NCI-H2196 treated with DMSO at 0.1 percent for 48 hours (cell line): ENCODE measurements at regions not wholly inside any gene's neighbourhood (a gene's known extent, or its start where the extent isn't known, plus 50 kb on each side); places are given as distances from the start of the nearest gene placed in this dataset.

ENCODE experiments used
- DNase-seq: peaks from one replicate; lab custom pipeline; 2025; ENCODE audit not compliant: unreplicated experiment; lab: John Stamatoyannopoulos, UW

DNA sequence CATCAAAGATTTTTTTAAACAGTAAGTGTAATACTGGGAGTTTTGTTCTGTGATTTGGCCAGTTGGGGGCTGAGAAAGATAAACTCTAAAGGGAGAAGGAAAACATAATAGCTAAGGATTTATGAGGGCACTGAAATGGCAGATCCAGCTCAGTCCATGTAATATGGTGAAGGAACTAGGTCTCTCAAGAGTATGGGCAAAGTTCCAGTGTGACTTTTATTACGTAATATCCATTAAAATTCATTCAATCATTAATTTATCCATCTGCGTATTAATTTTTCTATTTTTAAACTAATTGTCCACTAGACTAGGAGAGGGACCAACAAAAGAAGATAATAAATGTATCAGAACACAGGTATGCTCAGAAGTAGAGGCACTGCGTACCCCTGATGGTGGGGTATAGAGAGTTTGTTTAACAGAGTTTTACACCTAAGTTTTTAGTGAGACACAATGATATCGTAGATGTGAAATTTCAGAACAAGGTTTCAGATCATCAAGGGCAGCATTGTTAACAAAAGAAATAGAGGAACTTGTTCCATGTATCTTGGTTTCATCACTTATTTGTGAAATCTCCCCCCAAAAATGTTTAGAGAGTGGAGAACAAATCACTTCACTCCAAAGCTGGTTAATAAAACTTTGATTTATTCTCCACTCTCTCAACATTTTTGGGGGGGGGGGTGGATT is 351.1 kb downstream of the GRXCR1 start:
- no peak for DNase-seq

DNA sequence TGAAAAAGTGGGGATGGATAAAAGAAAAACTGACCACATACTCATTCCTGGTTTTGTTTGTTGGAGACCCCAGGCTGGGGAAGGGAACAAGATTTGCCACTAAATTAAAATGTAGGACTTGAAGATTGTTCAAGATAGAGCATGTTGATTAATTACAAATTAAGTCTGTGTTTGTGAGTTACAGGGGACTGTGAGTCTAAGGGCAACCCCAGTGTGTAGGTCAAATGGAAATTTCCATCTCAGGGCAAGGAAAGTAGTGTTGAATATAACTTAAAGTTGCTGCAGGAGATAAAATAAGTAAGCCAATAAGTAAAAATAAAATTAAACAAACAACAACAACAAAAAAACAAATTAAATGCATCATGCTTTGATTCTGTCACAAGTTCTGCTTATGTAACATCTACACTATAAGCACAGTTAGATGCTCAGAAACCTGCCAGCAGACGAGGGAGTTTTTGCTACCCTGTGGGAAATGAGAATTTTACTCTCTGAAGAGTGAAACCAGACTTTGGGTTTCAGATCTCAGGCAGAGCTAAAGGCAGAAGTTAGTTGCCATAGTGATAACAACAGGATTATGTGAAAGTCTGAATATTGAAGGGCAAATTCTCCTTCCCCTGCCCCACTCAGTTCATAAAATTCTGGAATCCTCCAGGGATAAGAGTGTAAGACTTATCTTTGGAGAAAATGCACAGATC is 352.3 kb downstream of the GRXCR1 start:
- no peak for DNase-seq

DNA sequence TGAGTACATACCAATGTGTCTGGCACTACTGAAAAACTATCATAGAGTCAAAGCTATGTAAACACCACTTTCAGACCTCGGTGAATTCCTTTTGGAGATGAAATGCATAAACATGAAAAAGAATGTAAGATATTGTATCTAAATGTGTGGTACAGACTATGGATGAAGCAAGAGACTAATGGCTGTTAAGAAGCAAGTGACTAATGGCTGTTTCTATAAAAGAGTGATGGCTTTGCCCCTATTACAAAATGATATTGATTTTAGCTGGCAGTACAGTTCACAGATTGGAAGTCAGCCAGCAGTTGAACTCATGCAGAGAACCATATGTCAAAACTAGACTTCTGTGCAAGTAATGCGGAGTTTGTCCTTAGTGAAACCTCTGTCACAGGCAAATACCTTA is 359.3 kb downstream of the GRXCR1 start:
- DNase-seq: no peak

DNA sequence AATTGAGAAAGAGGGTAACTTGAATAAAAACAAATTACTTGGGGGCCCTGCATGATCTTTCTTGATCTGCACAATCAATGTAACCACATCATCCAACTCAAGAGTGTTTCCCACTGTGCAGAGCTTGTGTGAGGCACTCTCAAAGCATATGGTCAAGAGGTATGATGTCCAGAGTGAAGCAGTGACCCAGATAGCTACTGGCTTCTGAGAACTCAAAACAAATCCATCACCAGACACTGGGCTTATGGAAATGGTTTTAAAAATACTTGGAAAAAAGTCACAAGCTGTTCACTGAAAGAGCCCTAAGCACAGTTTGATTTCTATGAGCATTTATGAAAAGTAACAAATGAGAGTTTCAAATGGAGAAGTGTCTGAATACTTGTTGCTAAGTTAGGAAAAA is 361.0 kb downstream of the GRXCR1 start:
- DNase-seq: no peak

DNA sequence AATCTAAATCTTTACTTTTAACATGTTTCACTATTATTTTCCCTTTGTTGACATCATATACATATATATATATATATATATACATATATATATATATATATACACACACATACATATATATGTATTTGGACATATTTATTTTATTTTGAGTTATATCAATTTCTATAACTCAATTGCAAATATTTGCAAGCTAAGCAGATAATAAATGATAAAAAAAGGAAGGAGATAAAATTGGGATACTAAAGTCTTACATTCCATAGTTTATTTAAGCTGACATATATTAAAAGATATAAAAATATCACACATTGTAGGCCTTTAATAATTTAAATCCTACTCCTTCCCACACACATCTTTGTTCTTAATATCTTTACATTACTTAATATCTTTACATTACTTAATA is 372.2 kb downstream of the GRXCR1 start:
- DNase-seq: no peak

DNA sequence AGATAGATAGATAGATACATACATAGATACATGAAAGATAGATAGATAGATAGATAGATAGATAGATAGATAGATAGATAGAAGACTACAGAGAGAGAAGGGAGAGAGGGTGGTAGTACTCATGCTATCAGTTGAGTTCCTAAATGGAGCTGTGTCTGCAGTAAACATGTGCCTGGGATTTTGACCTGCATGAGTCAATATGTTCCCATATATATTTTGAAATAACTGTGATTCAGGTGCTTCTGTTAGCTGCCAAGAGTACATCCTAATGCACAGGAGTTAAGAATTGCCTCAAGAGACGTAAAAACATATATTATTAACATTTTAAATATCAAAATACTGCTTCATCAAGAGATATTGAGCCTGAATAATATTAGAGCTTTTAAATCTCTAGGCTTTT is 379.4 kb downstream of the GRXCR1 start:
- no peak for DNase-seq

DNA sequence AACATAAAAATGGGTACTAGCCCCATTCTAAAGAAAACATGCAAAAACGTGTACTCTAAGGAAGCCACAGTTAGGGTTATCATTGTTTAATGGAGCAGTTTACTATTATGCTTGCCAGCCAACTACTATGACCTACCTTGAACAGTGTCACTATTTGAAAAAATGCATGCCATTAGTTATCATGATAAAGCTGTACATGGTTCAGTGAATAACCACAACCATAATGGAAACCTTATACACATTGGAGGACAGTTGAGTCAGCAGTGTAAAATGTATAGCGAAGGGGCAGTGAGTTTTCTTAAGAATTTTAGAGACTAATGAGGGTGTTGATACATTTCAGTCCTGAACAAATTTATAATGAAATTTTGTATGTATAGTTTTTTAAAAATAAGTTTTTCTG is 381.9 kb downstream of the GRXCR1 start:
- DNase-seq: no peak

DNA sequence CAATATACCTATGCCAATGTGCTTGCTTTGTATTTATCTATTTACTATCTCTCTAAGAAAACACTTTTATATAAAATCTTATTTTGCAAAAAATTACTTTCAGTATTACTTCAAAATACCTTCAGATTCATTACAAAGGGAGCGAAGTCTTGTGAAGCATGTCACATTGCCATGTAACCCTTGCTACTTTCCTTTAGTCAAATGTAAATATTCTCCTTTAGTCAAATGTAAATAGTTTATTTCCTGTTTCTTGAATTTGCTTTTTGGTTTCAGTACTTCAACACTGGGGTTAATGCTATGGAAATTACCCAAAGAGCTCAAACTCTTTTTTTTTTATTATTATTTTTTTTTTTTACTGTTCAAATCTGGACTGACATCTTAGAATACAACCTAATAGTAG is 383.3 kb downstream of the GRXCR1 start:
- no peak for DNase-seq

DNA sequence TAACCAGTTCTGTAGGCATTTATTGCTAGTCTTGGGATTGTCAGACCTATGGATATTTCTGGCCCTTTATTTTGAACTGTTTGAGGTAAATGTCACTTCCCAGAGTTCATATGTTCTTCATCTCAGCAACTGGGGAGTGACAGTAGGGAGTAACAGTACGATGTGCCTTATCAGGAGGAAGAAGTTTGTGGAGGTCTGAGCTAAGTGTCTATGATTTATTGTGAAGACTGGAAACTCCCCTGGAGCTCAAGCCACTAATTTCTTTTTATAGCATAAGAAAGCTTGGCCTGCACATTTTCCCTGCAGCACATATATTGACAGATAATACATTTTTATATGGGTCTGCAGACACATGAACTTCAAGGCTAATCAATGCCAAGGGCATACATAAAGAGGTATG is 383.8 kb downstream of the GRXCR1 start:
- no peak for DNase-seq

DNA sequence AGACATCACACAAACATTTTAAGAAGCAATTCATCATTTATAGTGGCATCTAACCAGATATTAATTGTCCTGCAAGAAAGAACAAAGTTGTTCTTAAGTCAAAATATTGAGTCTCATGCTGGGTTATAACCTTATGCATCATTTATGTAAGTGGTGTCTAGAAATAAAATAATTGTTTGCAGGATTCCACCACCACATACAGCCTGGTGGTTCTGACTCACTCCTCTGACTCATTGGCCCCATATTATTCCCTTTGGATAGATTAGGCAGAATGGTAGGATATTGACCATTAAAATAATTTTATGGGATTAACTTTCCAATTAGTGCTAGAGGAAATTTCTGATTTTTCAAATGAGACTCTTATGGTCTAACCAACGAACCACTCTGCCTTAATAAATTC is 384.5 kb downstream of the GRXCR1 start:
- DNase-seq: no peak

DNA sequence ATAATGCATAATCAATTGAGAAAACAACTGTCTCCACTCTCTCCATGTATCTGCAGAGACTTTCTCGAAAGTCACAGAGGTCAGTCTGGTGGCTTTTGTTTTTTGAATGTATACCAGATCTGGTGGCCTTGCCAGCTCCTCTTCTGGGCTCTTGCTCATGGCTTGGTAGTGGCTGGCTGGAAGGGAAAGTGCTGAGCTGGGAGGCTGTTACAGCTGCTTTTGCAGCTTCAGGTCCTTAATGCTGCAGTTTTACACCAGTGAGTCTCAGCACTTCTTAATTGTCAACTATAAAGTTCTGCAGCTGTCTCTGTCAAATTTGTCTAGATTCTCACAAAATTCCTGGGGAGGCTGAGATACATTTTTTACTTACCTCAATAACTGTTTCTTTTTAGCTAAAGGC is 390.0 kb downstream of the GRXCR1 start:
- DNase-seq: no peak

DNA sequence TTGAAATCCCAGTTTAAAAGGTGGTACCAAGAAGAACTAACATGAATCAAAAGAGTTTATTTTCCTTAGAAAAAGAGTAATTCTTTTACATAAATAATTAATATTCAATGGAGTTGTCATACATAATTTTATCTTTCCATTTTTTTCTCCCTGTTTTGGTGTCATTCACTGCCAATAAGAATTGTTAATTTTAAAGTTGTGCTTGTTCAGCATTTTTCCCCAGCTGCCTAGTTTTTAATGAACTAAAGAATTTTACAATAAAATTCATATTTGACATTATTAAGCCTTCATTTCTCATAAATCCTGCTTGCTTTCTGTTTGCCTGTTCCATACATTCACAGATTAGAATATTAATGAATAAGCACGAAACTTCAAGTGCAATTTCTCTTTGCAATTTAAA is 393.6 kb downstream of the GRXCR1 start:
- no peak for DNase-seq

DNA sequence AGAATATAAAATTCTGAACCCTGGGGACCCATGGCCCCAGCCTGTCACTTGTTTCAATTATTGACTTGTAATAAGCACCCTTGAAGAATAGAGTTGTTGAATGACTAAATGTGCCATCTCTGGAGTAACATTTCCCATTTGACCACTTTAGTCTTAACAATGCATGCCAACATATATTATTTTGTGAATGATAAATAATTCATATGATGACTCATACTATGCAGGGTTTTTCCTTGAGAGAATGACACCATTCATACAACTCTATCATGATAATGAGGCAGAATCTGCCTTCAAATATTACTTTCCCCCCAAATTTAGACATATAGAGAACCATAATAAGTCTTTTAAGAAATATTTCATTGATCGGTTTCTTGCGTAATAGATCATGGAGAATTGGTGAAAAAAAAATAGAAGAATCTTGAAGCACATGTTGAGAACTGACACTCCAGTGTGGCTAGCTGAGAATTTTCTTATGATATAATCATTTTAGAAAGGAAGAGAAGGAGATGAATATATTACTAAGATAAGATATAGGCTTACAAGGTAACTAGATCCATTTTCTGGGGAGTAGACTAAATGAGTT is 404.5 kb downstream of the GRXCR1 start:
- no peak for DNase-seq

DNA sequence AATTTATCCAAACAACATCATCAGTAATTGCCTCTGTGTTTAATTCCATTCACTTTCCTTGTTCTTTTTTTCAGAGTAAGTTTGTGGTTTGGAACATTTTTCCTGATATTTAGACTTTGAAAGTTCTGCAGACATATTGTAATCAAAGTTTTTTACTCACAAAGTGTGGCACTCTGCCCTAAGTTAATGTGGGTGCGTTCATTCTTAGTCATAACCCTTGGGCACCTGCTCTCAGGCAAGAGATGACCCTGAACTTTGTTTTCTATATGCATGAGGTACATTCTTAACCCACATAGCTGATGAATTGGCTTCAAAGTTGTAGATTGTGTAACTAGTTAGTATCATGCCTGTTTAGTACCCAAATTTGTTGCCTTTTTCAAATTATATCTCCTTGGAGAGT is 424.3 kb downstream of the GRXCR1 start:
- no peak for DNase-seq

DNA sequence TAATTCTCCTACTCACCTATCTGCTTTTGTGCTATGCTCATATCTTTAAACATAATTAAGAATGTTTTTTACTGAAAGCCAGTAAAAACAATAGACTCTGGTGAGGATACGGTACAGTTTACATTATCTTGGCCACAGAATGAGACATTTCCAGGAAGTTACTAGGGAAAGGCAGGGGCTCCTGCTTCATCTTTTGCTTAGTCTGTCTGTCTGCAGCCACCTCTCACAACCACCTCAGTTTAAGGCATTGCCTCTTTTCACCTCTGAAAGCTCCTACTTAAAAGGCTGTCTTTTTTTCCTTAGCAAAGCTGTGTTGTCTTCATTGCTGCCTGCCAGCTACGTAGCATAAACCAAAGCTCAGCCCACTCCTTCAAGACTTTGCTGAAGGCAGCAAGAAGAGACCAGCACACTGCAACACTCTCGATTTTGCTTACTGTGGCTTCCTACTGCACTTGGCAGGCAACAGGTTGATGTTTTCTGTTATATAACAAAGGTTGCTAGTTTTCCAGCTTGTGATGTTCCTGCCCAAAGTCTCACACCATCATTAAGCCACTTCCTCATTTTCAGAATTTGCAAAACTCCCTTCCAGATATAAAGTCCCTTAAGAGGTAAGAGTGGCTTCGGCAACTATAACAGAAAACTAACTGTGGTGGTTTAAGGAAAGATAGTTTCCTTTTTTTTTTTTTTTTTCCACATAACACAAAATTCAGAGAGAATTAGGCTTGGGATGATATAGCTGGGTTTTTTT is 432.9 kb downstream of the GRXCR1 start:
- no peak for DNase-seq

DNA sequence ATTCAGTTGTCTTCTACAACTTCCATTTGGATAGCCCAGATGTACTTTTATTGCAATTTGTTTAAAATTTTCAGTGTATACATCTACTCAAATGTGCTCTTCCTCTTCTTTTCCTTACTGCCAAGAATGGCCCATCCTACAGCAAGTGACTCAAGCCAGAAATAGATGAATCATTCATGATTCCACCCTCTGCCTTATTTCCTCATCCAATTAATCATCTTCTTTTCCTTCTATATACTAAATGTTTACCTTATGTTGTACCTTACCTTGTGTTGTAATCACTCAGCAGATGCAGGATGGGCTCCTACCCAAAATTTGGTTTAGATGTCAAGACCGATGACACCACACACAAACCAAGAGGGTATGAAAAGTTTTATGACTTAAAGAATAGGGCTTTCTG is 437.8 kb downstream of the GRXCR1 start:
- no peak for DNase-seq

DNA sequence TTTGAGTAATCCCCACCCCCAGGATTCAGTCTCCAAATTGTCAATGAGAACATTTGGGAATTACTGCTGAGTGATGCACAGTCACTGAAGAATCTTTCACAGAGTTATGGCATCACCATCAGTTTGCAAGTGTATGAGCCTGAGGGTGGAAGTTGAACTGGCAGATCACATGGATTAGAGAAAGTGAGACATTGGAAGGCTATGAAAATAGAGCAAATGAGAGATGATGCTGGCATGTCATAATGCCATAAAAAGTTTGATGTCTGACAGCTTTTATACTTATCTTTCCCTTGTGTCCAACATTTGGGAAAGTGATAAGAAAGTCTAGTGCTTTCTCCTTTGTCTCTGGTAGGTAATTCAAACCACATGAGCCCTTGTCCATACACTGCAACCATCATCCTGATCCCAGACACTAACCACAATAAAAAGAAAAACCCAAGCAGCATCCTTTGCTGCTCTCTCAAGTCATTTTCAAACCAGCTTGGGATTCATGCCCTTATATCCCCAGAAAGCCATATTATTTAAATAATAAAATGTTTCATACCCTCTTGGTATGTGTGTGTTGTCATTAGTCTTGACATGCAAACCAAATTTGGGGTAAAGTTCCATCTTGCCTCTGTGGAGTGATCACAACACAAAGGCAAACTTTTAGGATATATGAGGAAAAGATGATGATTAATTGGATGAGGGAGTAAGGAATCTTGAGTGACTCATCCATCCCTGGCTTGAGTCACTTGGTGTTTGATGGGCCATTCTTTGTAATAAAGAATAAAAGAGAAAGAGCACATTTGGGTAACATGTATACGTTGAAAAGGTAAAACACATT is 438.9 kb downstream of the GRXCR1 start:
- DNase-seq: no peak

DNA sequence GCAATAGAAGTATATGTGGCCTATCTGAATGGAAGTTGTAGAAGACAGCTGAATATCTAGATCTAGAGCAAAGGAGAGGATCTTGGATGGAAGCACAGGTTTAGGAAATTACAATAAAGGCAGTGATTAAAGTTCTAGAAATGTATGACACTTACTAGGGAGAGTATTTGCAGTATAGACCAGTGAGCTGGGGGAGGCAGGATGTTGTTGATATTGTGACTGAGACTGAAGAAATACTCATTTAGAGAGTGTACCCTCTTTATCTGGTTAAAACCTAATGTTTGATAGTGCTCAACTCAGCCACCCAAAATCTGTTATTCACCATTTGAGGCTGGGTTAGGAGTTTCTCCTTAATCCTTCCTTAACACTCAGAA is 439.5 kb downstream of the GRXCR1 start:
- no peak for DNase-seq

DNA sequence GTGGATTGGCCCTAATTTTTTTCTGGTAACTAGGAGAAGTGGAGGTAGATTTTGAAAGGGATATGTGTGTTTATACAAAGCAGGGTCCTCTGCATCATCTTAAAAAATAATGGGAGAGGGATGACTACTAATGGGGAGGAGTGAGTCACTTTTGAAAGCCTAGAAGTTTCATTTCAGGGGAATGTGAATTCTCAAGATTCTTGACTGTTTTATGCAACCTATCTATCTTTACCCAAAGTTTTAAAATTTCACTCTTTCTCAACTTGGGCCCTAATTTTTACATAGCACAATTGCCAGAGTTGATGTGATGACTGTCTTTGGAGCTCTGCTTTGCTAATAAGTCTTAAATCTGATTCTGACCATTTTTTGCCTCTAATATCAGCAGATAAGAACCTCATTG is 445.2 kb downstream of the GRXCR1 start:
- DNase-seq: no peak

DNA sequence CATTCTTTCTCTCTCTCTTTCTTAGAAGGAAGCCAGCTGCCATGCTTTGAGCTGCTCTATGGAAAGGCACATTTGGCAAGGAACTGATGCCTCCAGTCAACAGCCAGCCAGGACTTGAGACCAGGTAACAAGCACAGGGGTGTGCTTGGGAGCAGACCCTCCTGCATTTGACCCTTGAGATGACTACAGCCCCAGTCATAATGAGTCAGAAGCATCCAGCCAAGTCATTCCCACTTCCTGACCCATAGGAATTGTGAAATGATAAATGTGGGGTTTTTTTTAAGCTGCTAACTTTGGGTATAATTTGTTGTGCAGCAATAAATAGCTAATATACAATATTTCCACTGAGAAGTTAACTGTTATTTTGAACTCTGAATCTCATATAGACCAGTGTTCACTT is 446.9 kb downstream of the GRXCR1 start:
- no peak for DNase-seq

DNA sequence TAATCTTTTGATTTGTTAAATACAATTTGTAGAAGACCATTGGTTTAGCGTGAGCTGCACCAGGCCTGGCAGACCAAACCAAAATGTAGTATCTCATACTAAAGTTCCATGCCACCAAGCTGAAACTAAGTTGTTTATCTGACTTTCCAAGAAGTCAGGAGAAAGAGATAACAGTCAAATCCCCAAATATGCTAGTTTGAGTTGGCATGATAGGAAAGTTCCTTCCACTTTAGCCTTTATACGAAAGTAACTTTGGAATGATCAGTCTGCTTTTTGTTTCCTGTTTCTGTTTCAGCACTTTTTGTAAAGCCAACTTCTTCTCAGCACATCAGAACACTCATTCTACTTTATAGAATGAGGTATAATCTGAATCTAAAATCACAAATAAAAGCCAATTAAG is 449.2 kb downstream of the GRXCR1 start:
- DNase-seq: no peak
